Skin of body (tissue), 1 donor: ENCODE measurements at regions not wholly inside any gene's neighbourhood (a gene's known extent, or its start where the extent isn't known, plus 50 kb on each side); places are given as distances from the start of the nearest gene placed in this dataset.

Experiments used
- DNase-seq: peaks from one replicate; lab custom pipeline; 2025; lab: John Stamatoyannopoulos, UW

- no peak for DNase-seq
Measured at GRCh38 chr20:60240415-60240814, 282.2 kb downstream of the CDH26 start.

GRCh38 chr20:60240986-60241385, 282.8 kb downstream of the CDH26 start:
- no peak for DNase-seq

GRCh38 chr20:60242836-60243505, 284.7 kb downstream of the CDH26 start:
- DNase-seq, result no peak

GRCh38 chr20:60244373-60245146, 286.3 kb downstream of the CDH26 start:
- no peak for DNase-seq

- DNase-seq, result no peak
Measured at GRCh38 chr20:60246751-60247150, 288.5 kb downstream of the CDH26 start.

- no peak for DNase-seq
Measured at GRCh38 chr20:60249436-60249835, 291.2 kb downstream of the CDH26 start.

GRCh38 chr20:60250251-60250650, 292.0 kb downstream of the CDH26 start:
- no peak for DNase-seq

- DNase-seq, result no peak
Measured at GRCh38 chr20:60252866-60253265, 294.6 kb downstream of the CDH26 start.

- no peak for DNase-seq
Measured at GRCh38 chr20:60253471-60253870, 295.2 kb downstream of the CDH26 start.

- no peak for DNase-seq
Measured at GRCh38 chr20:60254901-60255411, 296.7 kb downstream of the CDH26 start.

- DNase-seq, result no peak
Measured at GRCh38 chr20:60255415-60255814, 297.2 kb downstream of the CDH26 start.

- no peak for DNase-seq
Measured at GRCh38 chr20:60255866-60256265, 297.6 kb downstream of the CDH26 start.

GRCh38 chr20:60256811-60257210, 298.6 kb downstream of the CDH26 start:
- DNase-seq, result no peak

- no peak for DNase-seq
Measured at GRCh38 chr20:60257671-60258070, 299.4 kb downstream of the CDH26 start.

- DNase-seq, result no peak
Measured at GRCh38 chr20:60258255-60258863, 300.1 kb downstream of the CDH26 start.

- DNase-seq, result no peak
Measured at GRCh38 chr20:60261333-60261732, 303.1 kb downstream of the CDH26 start.

GRCh38 chr20:60262967-60263603, 304.9 kb downstream of the CDH26 start:
- no peak for DNase-seq

GRCh38 chr20:60263725-60264709, 305.8 kb downstream of the CDH26 start:
- DNase-seq, result no peak

GRCh38 chr20:60266177-60266823, 308.1 kb downstream of the CDH26 start:
- no peak for DNase-seq

- DNase-seq, result no peak
Measured at GRCh38 chr20:60268491-60268890, 310.3 kb downstream of the CDH26 start.
